ENCODE measurements at regions not wholly inside any gene's neighbourhood (a gene's known extent, or its start where the extent isn't known, plus 50 kb on each side); places are given as distances from the start of the nearest gene placed in this dataset.

- Mint-ChIP-seq H3K4me1 (no peaks in the 10 kb centered on the region), H3K27ac (no peak overlapping the region), H3K4me3 (no peak overlapping the region), H3K9me3 (no peaks in the 10 kb centered on the region), H3K36me3 (no peaks in the 10 kb centered on the region), H3K27me3 (peaks cover 2% of the 10 kb centered on the region)
Observed at GRCh38 chr12:98328467-98328866, 186.9 kb upstream of the TMPO start.

- Mint-ChIP-seq H3K27me3 (peaks cover 2% of the 10 kb centered on the region), H3K36me3 (no peaks in the 10 kb centered on the region), H3K4me1 (no peaks in the 10 kb centered on the region), H3K4me3 (no peak overlapping the region), H3K27ac (no peak overlapping the region), H3K9me3 (no peaks in the 10 kb centered on the region)
Observed at GRCh38 chr12:98329589-98329988, 185.8 kb upstream of the TMPO start.

GRCh38 chr12:98332642-98333041 lies 182.7 kb upstream of the TMPO start:
- H3K4me1 Mint-ChIP-seq, result no peaks in the 10 kb centered on the region
- no peak overlapping the region for H3K27ac Mint-ChIP-seq
- H3K9me3 Mint-ChIP-seq, result no peaks in the 10 kb centered on the region
- H3K36me3 Mint-ChIP-seq, result no peaks in the 10 kb centered on the region
- H3K4me3 Mint-ChIP-seq, result no peak overlapping the region
- H3K27me3 Mint-ChIP-seq, result peaks cover 4% of the 10 kb centered on the region

GRCh38 chr12:98334768-98335167 lies 180.6 kb upstream of the TMPO start:
- Mint-ChIP-seq H3K27me3 (peaks cover 6% of the 10 kb centered on the region), H3K36me3 (no peaks in the 10 kb centered on the region), H3K4me3 (no peak overlapping the region), H3K4me1 (no peaks in the 10 kb centered on the region), H3K9me3 (no peaks in the 10 kb centered on the region), H3K27ac (no peak overlapping the region)

GRCh38 chr12:98341026-98341425 lies 174.4 kb upstream of the TMPO start:
- H3K27me3 Mint-ChIP-seq, result peaks cover 17% of the 10 kb centered on the region
- no peaks in the 10 kb centered on the region for H3K36me3 Mint-ChIP-seq
- H3K4me1 Mint-ChIP-seq, result no peaks in the 10 kb centered on the region
- no peaks in the 10 kb centered on the region for H3K9me3 Mint-ChIP-seq
- no peak overlapping the region for H3K27ac Mint-ChIP-seq
- H3K4me3 Mint-ChIP-seq, result no peak overlapping the region

- Mint-ChIP-seq H3K36me3 (no peaks in the 10 kb centered on the region), H3K27ac (no peak overlapping the region), H3K4me1 (no peaks in the 10 kb centered on the region), H3K27me3 (peaks cover 17% of the 10 kb centered on the region), H3K4me3 (no peak overlapping the region), H3K9me3 (no peaks in the 10 kb centered on the region)
Observed at GRCh38 chr12:98341732-98342131, 173.7 kb upstream of the TMPO start.

GRCh38 chr12:98343002-98343567 lies 172.3 kb upstream of the TMPO start:
- Mint-ChIP-seq H3K27me3 (peaks cover 13% of the 10 kb centered on the region), H3K4me3 (no peak overlapping the region), H3K36me3 (no peaks in the 10 kb centered on the region), H3K27ac (no peak overlapping the region), H3K4me1 (no peaks in the 10 kb centered on the region), H3K9me3 (no peaks in the 10 kb centered on the region)

GRCh38 chr12:98344046-98344930 lies 171.1 kb upstream of the TMPO start:
- no peaks in the 10 kb centered on the region for H3K36me3 Mint-ChIP-seq
- H3K27me3 Mint-ChIP-seq, result peaks cover 12% of the 10 kb centered on the region
- H3K9me3 Mint-ChIP-seq, result no peaks in the 10 kb centered on the region
- H3K27ac Mint-ChIP-seq, result no peak overlapping the region
- no peaks in the 10 kb centered on the region for H3K4me1 Mint-ChIP-seq
- no peak overlapping the region for H3K4me3 Mint-ChIP-seq

- H3K27ac Mint-ChIP-seq, result no peak overlapping the region
- H3K4me1 Mint-ChIP-seq, result no peaks in the 10 kb centered on the region
- H3K9me3 Mint-ChIP-seq, result no peaks in the 10 kb centered on the region
- no peak overlapping the region for H3K4me3 Mint-ChIP-seq
- H3K27me3 Mint-ChIP-seq, result peaks cover 11% of the 10 kb centered on the region
- H3K36me3 Mint-ChIP-seq, result no peaks in the 10 kb centered on the region
Observed at GRCh38 chr12:98345308-98345876, 170.0 kb upstream of the TMPO start.

- Mint-ChIP-seq H3K27me3 (peaks cover 2% of the 10 kb centered on the region), H3K4me1 (no peaks in the 10 kb centered on the region), H3K27ac (no peak overlapping the region), H3K4me3 (no peak overlapping the region), H3K9me3 (no peaks in the 10 kb centered on the region), H3K36me3 (no peaks in the 10 kb centered on the region)
Observed at GRCh38 chr12:98351089-98351488, 164.3 kb upstream of the TMPO start.

GRCh38 chr12:98351784-98352183 lies 163.6 kb upstream of the TMPO start:
- Mint-ChIP-seq H3K27ac (no peak overlapping the region), H3K9me3 (no peaks in the 10 kb centered on the region), H3K27me3 (peaks cover 2% of the 10 kb centered on the region), H3K4me1 (no peaks in the 10 kb centered on the region), H3K36me3 (no peaks in the 10 kb centered on the region), H3K4me3 (no peak overlapping the region)

- Mint-ChIP-seq H3K4me1 (no peaks in the 10 kb centered on the region), H3K4me3 (no peak overlapping the region), H3K27ac (no peak overlapping the region), H3K27me3 (peaks cover 2% of the 10 kb centered on the region), H3K9me3 (no peaks in the 10 kb centered on the region), H3K36me3 (no peaks in the 10 kb centered on the region)
Observed at GRCh38 chr12:98352218-98352811, 163.1 kb upstream of the TMPO start.

- Mint-ChIP-seq H3K9me3 (no peaks in the 10 kb centered on the region), H3K36me3 (no peaks in the 10 kb centered on the region), H3K4me1 (no peaks in the 10 kb centered on the region), H3K4me3 (no peak overlapping the region), H3K27me3 (peaks cover 2% of the 10 kb centered on the region), H3K27ac (no peak overlapping the region)
Observed at GRCh38 chr12:98352835-98353234, 162.6 kb upstream of the TMPO start.

GRCh38 chr12:98354520-98355035 lies 160.8 kb upstream of the TMPO start:
- peaks cover 5% of the 10 kb centered on the region for H3K27me3 Mint-ChIP-seq
- H3K9me3 Mint-ChIP-seq, result no peaks in the 10 kb centered on the region
- H3K27ac Mint-ChIP-seq, result no peak overlapping the region
- H3K4me1 Mint-ChIP-seq, result no peaks in the 10 kb centered on the region
- no peaks in the 10 kb centered on the region for H3K36me3 Mint-ChIP-seq
- no peak overlapping the region for H3K4me3 Mint-ChIP-seq

GRCh38 chr12:98355322-98355721 lies 160.1 kb upstream of the TMPO start:
- Mint-ChIP-seq H3K9me3 (no peaks in the 10 kb centered on the region), H3K4me3 (no peak overlapping the region), H3K27me3 (peaks cover 5% of the 10 kb centered on the region), H3K27ac (no peak overlapping the region), H3K4me1 (no peaks in the 10 kb centered on the region), H3K36me3 (no peaks in the 10 kb centered on the region)

- H3K36me3 Mint-ChIP-seq, result no peaks in the 10 kb centered on the region
- no peaks in the 10 kb centered on the region for H3K9me3 Mint-ChIP-seq
- H3K4me1 Mint-ChIP-seq, result no peaks in the 10 kb centered on the region
- no peak overlapping the region for H3K4me3 Mint-ChIP-seq
- H3K27me3 Mint-ChIP-seq, result peaks cover 5% of the 10 kb centered on the region
- H3K27ac Mint-ChIP-seq, result no peak overlapping the region
Observed at GRCh38 chr12:98355933-98356332, 159.5 kb upstream of the TMPO start.

All from activated naive CD4-positive, alpha-beta T cell treated with anti-CD3 and anti-CD28 coated beads, Interleukin-2, amount 50 U/mL, for 24 hours (primary cell).